GM18520 (cell line): ENCODE measurements at regions not wholly inside any gene's neighbourhood (a gene's known extent, or its start where the extent isn't known, plus 50 kb on each side); places are given as distances from the start of the nearest gene placed in this dataset.
"Not testable (repeated sequence)": the region's sequence is repeated elsewhere in the genome, so short reads cannot be mapped to it uniquely, and the experiment has no call there.

Experiments
- ATAC-seq: cut with Tn5 transposase; IDR thresholded peaks from one replicate; pipeline ENCODE4 v1.9.1; 2021; ENCODE audit not compliant: unreplicated experiment

GRCh38 chr1:170448661-170449158 is 83.3 kb upstream of the GORAB start:
- no peak for ATAC-seq

- not testable (repeated sequence) for ATAC-seq
These were observed 74.5 kb upstream of the GORAB start for GRCh38 chr1:170457325-170458050.

- no peak for ATAC-seq
These were observed 72.0 kb upstream of the GORAB start for GRCh38 chr1:170460001-170460400.

- no peak for ATAC-seq
These were observed 71.4 kb upstream of the GORAB start for GRCh38 chr1:170460414-170461155.

GRCh38 chr1:170461291-170461747 is 70.6 kb upstream of the GORAB start:
- ATAC-seq: no peak

GRCh38 chr1:170461762-170462384 is 70.1 kb upstream of the GORAB start:
- no peak for ATAC-seq

GRCh38 chr1:170470121-170470520 is 61.8 kb upstream of the GORAB start:
- ATAC-seq: no peak

GRCh38 chr1:170471398-170472053 is 60.4 kb upstream of the GORAB start:
- ATAC-seq: no peak

GRCh38 chr1:170481000-170481399 is 51.0 kb upstream of the GORAB start:
- ATAC-seq: no peak
